ENCODE measurements at regions not wholly inside any gene's neighbourhood (a gene's known extent, or its start where the extent isn't known, plus 50 kb on each side); places are given as distances from the start of the nearest gene placed in this dataset.

- no peak for TF ChIP-seq CTCF (conservative IDR thresholded peaks at IDR 0.05; ENCODE audit: control insufficient read depth, insufficient read depth, low read depth, low read length)
- H3K4me3 ChIP-seq (ENCODE audit: control insufficient read depth, low read depth, low read length) = no peak overlapping the region
Measured at GRCh38 chr10:118114992-118115391, 68.3 kb upstream of the RAB11FIP2 start.

GRCh38 chr10:118112543-118113125, 65.9 kb upstream of the RAB11FIP2 start:
- no peak for DNase-seq (ENCODE audit: low read depth)
- TF ChIP-seq CTCF (conservative IDR thresholded peaks at IDR 0.05; ENCODE audit: control insufficient read depth, insufficient read depth, low read depth, low read length) = no peak

More at GRCh38 chr10:118114992-118115391, 68.3 kb upstream of the RAB11FIP2 start:
- DNase-seq (ENCODE audit: low read depth) = no peak

DNA sequence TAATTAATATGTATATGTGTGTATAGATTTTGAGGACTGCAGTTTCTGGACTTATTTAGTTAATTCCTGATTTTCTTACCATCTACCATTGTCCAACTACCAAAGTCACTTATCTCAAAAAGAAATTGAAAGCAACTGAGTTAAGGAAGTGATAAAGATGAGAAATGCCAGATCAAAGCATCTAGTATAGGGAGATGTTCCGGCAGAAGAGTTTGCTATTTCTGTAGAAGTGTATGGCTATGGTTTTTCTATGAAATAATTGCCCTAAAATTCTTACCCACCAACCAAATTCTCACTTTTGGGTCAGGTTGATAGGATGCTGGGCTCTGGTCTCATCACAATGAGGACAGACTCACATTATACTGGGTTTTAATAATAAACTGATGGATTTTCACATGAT, 64.0 kb upstream of the RAB11FIP2 start:
- no peak overlapping the region for H3K4me3 ChIP-seq (ENCODE audit: control insufficient read depth, low read depth, low read length)
- TF ChIP-seq CTCF (conservative IDR thresholded peaks at IDR 0.05; ENCODE audit: control insufficient read depth, insufficient read depth, low read depth, low read length) = no peak
- DNase-seq (ENCODE audit: low read depth) = no peak

More at GRCh38 chr10:118112543-118113125, 65.9 kb upstream of the RAB11FIP2 start:
- H3K4me3 ChIP-seq (ENCODE audit: control insufficient read depth, low read depth, low read length) = no peak overlapping the region

- no peak for TF ChIP-seq CTCF (conservative IDR thresholded peaks at IDR 0.05; ENCODE audit: control insufficient read depth, insufficient read depth, low read depth, low read length)
- DNase-seq (ENCODE audit: low read depth) = peak; percentile 13
- no peak overlapping the region for H3K4me3 ChIP-seq (ENCODE audit: control insufficient read depth, low read depth, low read length)
Measured at GRCh38 chr10:118108194-118109026, 61.7 kb upstream of the RAB11FIP2 start.

DNA sequence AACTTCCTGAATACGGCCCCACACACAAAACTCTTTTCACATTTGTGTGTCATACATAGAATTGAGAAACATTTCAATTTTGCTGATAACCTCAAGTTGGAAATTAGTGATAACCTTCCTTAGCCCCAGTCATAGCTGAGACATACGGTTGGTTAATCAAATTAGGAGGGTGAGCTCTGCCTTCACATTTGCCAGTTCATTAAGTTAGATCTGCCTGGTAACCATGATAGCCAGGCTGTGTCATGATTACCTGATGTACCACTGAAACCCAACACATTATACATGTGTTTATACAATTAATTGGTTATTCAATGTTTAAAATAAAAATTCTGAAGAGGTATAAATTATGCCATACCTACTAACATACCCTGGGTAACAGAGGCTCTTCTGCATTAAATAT, 60.8 kb upstream of the RAB11FIP2 start:
- no peak for TF ChIP-seq CTCF (conservative IDR thresholded peaks at IDR 0.05; ENCODE audit: control insufficient read depth, insufficient read depth, low read depth, low read length)
- no peak for DNase-seq (ENCODE audit: low read depth)

GRCh38 chr10:118107040-118107439, 60.3 kb upstream of the RAB11FIP2 start:
- H3K4me3 ChIP-seq (ENCODE audit: control insufficient read depth, low read depth, low read length) = no peak overlapping the region
- DNase-seq (ENCODE audit: low read depth) = peak; percentile 19
- TF ChIP-seq CTCF (conservative IDR thresholded peaks at IDR 0.05; ENCODE audit: control insufficient read depth, insufficient read depth, low read depth, low read length) = no peak

More for the DNA sequence above, 60.8 kb upstream of the RAB11FIP2 start:
- no peak overlapping the region for H3K4me3 ChIP-seq (ENCODE audit: control insufficient read depth, low read depth, low read length)

Data from fibroblast of mammary gland (primary cell).